ENCODE measurements at regions not wholly inside any gene's neighbourhood (a gene's known extent, or its start where the extent isn't known, plus 50 kb on each side); places are given as distances from the start of the nearest gene placed in this dataset.
"Not testable (repeated sequence)": the region's sequence is repeated elsewhere in the genome, so short reads cannot be mapped to it uniquely, and the experiment has no call there.

- H2BK12ac ChIP-seq (ENCODE audit: low read depth, low read length); H3K4me2 ChIP-seq (ENCODE audit: insufficient read depth in 1 of 2, low read depth in 2 of 2, low read length in 2 of 2); H3K9me3 ChIP-seq (ENCODE audit: insufficient read depth in 2 of 2, low read depth in 1 of 2, low read length in 1 of 2); H2AK5ac ChIP-seq (ENCODE audit: low read depth, low read length); H2BK15ac ChIP-seq (ENCODE audit: low read length); H3K14ac ChIP-seq (ENCODE audit: insufficient read length); H4K20me1 ChIP-seq (replicated peaks in 1 of 2; ENCODE audit: control insufficient read depth in 1 of 2, insufficient read depth in 2 of 2, low read length in 2 of 2); H3K79me1 ChIP-seq (ENCODE audit: low read depth, low read length); FAIRE-seq; POLR2A ChIA-PET (ENCODE audit: partially characterized antibody); H2BK20ac ChIP-seq (ENCODE audit: low read length); H2AFZ ChIP-seq (ENCODE audit: low read length); H3K9ac ChIP-seq (replicated peaks in 1 of 4; ENCODE audit: extremely low read depth in 1 of 4, low read depth in 3 of 4, low read length in 3 of 4); H3K56ac ChIP-seq (replicated peaks; ENCODE audit: insufficient read length, low read depth, low read length); H3K23ac ChIP-seq (ENCODE audit: insufficient read length); H2BK120ac ChIP-seq (replicated peaks; ENCODE audit: low read depth, low read length); H3K36me3 ChIP-seq (ENCODE audit: control insufficient read depth in 2 of 4, insufficient read depth in 4 of 4, low read length in 3 of 4); H4K5ac ChIP-seq (ENCODE audit: insufficient read length, low read depth, low read length); H4K8ac ChIP-seq (ENCODE audit: extremely low read depth, insufficient read depth, low read length); H3K23me2 ChIP-seq (ENCODE audit: low read depth, low read length); H3K27me3 ChIP-seq (replicated peaks in 1 of 4; ENCODE audit: control insufficient read depth in 3 of 4, extremely low read depth in 1 of 4, insufficient read depth in 3 of 4, low read length in 3 of 4); H3K4me1 ChIP-seq (replicated peaks in 1 of 4; ENCODE audit: control insufficient read depth in 3 of 4, insufficient read depth in 4 of 4, low read length in 3 of 4); H3K4me3 ChIP-seq (ENCODE audit: extremely low read depth in 1 of 4, insufficient read depth in 2 of 4, low read depth in 3 of 4, low read length in 4 of 4); DNase-seq (ENCODE audit: low read depth in 1 of 2, low spot score in 2 of 2); H3K79me2 ChIP-seq (ENCODE audit: control insufficient read depth in 1 of 2, insufficient read depth in 2 of 2, low read length in 2 of 2); H3K18ac ChIP-seq (ENCODE audit: extremely low read depth, low read length); H2BK5ac ChIP-seq (ENCODE audit: low read depth, low read length); H4K91ac ChIP-seq (replicated peaks; ENCODE audit: insufficient read length, low read length); H3K4ac ChIP-seq (replicated peaks; ENCODE audit: insufficient read length, low read depth, low read length); CTCF ChIA-PET (ENCODE audit: partially characterized antibody); H3K27ac ChIP-seq (ENCODE audit: low read depth, low read length): not testable (repeated sequence)
- 67% methylated on average over 1 of the region's 6 CpGs; no CpG with 5 or more reads in 1 of the 2 experiments for WGBS, 2 experiments (ENCODE audit: extremely low coverage in 1 of 2, insufficient coverage in 1 of 2, insufficient read length in 1 of 2, insufficient replicate concordance in 2 of 2, low coverage in 1 of 2, low lambda C conversion rate in 2 of 2, missing lambda C conversion rate in 1 of 2)
Measured at GRCh38 chr1:797649-798048, 111.2 kb upstream of the OR4F16 start.

GRCh38 chr1:800397-800796 is 113.9 kb upstream of the OR4F16 start:
- H3K36me3 ChIP-seq (ENCODE audit: control insufficient read depth in 2 of 4, insufficient read depth in 4 of 4, low read length in 3 of 4); H3K9ac ChIP-seq (replicated peaks in 1 of 4; ENCODE audit: extremely low read depth in 1 of 4, low read depth in 3 of 4, low read length in 3 of 4); POLR2A ChIA-PET (ENCODE audit: partially characterized antibody); H3K9me3 ChIP-seq (ENCODE audit: insufficient read depth in 2 of 2, low read depth in 1 of 2, low read length in 1 of 2); H3K79me2 ChIP-seq (ENCODE audit: control insufficient read depth in 1 of 2, insufficient read depth in 2 of 2, low read length in 2 of 2); H3K14ac ChIP-seq (ENCODE audit: insufficient read length); H4K91ac ChIP-seq (replicated peaks; ENCODE audit: insufficient read length, low read length); H3K4me1 ChIP-seq (replicated peaks in 1 of 4; ENCODE audit: control insufficient read depth in 3 of 4, insufficient read depth in 4 of 4, low read length in 3 of 4); H2BK120ac ChIP-seq (replicated peaks; ENCODE audit: low read depth, low read length); H3K4me2 ChIP-seq (ENCODE audit: insufficient read depth in 1 of 2, low read depth in 2 of 2, low read length in 2 of 2); H4K8ac ChIP-seq (ENCODE audit: extremely low read depth, insufficient read depth, low read length); H2BK5ac ChIP-seq (ENCODE audit: low read depth, low read length); H2AFZ ChIP-seq (ENCODE audit: low read length); H2BK12ac ChIP-seq (ENCODE audit: low read depth, low read length); CTCF ChIA-PET (ENCODE audit: partially characterized antibody); H3K27me3 ChIP-seq (replicated peaks in 1 of 4; ENCODE audit: control insufficient read depth in 3 of 4, extremely low read depth in 1 of 4, insufficient read depth in 3 of 4, low read length in 3 of 4); H3K27ac ChIP-seq (ENCODE audit: low read depth, low read length); H2BK15ac ChIP-seq (ENCODE audit: low read length); H3K18ac ChIP-seq (ENCODE audit: extremely low read depth, low read length); H3K56ac ChIP-seq (replicated peaks; ENCODE audit: insufficient read length, low read depth, low read length); H2BK20ac ChIP-seq (ENCODE audit: low read length); FAIRE-seq; H4K20me1 ChIP-seq (replicated peaks in 1 of 2; ENCODE audit: control insufficient read depth in 1 of 2, insufficient read depth in 2 of 2, low read length in 2 of 2); H4K5ac ChIP-seq (ENCODE audit: insufficient read length, low read depth, low read length); H3K23ac ChIP-seq (ENCODE audit: insufficient read length); H3K23me2 ChIP-seq (ENCODE audit: low read depth, low read length); H2AK5ac ChIP-seq (ENCODE audit: low read depth, low read length); H3K4me3 ChIP-seq (ENCODE audit: extremely low read depth in 1 of 4, insufficient read depth in 2 of 4, low read depth in 3 of 4, low read length in 4 of 4); H3K4ac ChIP-seq (replicated peaks; ENCODE audit: insufficient read length, low read depth, low read length); H3K79me1 ChIP-seq (ENCODE audit: low read depth, low read length); DNase-seq (ENCODE audit: low read depth in 1 of 2, low spot score in 2 of 2): not testable (repeated sequence)
- 84% methylated on average over 3 of the region's 7 CpGs; no CpG with 5 or more reads in 1 of the 2 experiments for WGBS, 2 experiments (ENCODE audit: extremely low coverage in 1 of 2, insufficient coverage in 1 of 2, insufficient read length in 1 of 2, insufficient replicate concordance in 2 of 2, low coverage in 1 of 2, low lambda C conversion rate in 2 of 2, missing lambda C conversion rate in 1 of 2)

All from H1 (cell line).